ENCODE measurements at regions not wholly inside any gene's neighbourhood (a gene's known extent, or its start where the extent isn't known, plus 50 kb on each side); places are given as distances from the start of the nearest gene placed in this dataset.

- Histone ChIP-seq H3K56ac (ENCODE audit: extremely low read depth, insufficient read depth, low read length) (no peak overlapping the region), H4K5ac (ENCODE audit: low read depth, low read length) (no peak overlapping the region), H3K9ac (ENCODE audit: low read depth, low read length) (no peak overlapping the region), H3K27ac (ENCODE audit: insufficient read depth, low read length) (no peak overlapping the region), H2AK5ac (ENCODE audit: low read depth, low read length) (no peak overlapping the region), H2BK20ac (ENCODE audit: low read depth, low read length) (no peak overlapping the region), H3K14ac (replicated peaks; ENCODE audit: low read depth, low read length) (no peak overlapping the region), H3K9me3 (ENCODE audit: control insufficient read depth, insufficient read depth, low read length) (no peaks in the 10 kb centered on the region), H2BK15ac (ENCODE audit: low read depth, low read length) (no peak overlapping the region), H3K4ac (ENCODE audit: low read depth, low read length) (no peak overlapping the region), H3K4me3 (ENCODE audit: insufficient read depth, low read depth, low read length) (no peak overlapping the region), H3K4me1 (ENCODE audit: control insufficient read depth, insufficient read depth, low read length) (no peaks in the 10 kb centered on the region), H3K79me1 (ENCODE audit: low read depth in 1 of 2, low read length in 2 of 2) (no peaks in the 10 kb centered on the region), H2AFZ (replicated peaks; ENCODE audit: low read length, poor library complexity) (no peak overlapping the region), H3K4me2 (ENCODE audit: low read depth, low read length) (no peak overlapping the region), H4K20me1 (ENCODE audit: insufficient read depth, low read length) (no peaks in the 10 kb centered on the region), H4K8ac (ENCODE audit: low read depth in 2 of 2, low read length in 2 of 2) (no peak overlapping the region), H2AK9ac (replicated peaks; ENCODE audit: low read depth, low read length, poor library complexity) (no peak overlapping the region), H4K91ac (ENCODE audit: insufficient read depth, low read depth, low read length) (no peak overlapping the region), H2BK120ac (ENCODE audit: low read depth, low read length) (no peak overlapping the region), H3K27me3 (ENCODE audit: control insufficient read depth, insufficient read depth, low read length) (no peaks in the 10 kb centered on the region), H2BK5ac (ENCODE audit: low read depth, low read length, poor library complexity, severe bottlenecking) (no peak overlapping the region), H3K18ac (ENCODE audit: low read depth, low read length) (no peak overlapping the region), H3K23ac (ENCODE audit: low read depth, low read length) (no peak overlapping the region), H3K36me3 (ENCODE audit: control insufficient read depth, insufficient read depth, low read length) (no peaks in the 10 kb centered on the region), H3K9me1 (ENCODE audit: insufficient read depth, low read length) (no peaks in the 10 kb centered on the region)
- no peak for TF ChIP-seq POLR2A (IDR thresholded peaks at IDR 0.05; ENCODE audit: low read depth, low read length)
- no peak for TF ChIP-seq RAD21 (IDR thresholded peaks at IDR 0.05; ENCODE audit: low read length)
- no peak for TF ChIP-seq MAZ (IDR thresholded peaks at IDR 0.05; ENCODE audit: borderline replicate concordance, low read depth, low read length)
- TF ChIP-seq, protein P1, sequence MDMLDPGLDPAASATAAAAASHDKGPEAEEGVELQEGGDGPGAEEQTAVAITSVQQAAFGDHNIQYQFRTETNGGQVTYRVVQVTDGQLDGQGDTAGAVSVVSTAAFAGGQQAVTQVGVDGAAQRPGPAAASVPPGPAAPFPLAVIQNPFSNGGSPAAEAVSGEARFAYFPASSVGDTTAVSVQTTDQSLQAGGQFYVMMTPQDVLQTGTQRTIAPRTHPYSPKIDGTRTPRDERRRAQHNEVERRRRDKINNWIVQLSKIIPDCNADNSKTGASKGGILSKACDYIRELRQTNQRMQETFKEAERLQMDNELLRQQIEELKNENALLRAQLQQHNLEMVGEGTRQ (IDR thresholded peaks at IDR 0.05; ENCODE audit: low read depth, low read length): no peak
- TF ChIP-seq CEBPB (IDR thresholded peaks at IDR 0.05; ENCODE audit: low read depth, low read length): no peak
- no peak for TF ChIP-seq NFE2L2 (IDR thresholded peaks at IDR 0.05; ENCODE audit: low read depth, low read length)
- TF ChIP-seq BHLHE40 (IDR thresholded peaks at IDR 0.05; ENCODE audit: low read depth, low read length): no peak
- TF ChIP-seq SMC3 (IDR thresholded peaks at IDR 0.05; ENCODE audit: low read depth, low read length): no peak
- no peak for TF ChIP-seq MAFK (IDR thresholded peaks at IDR 0.05; ENCODE audit: low read depth, low read length)
- TF ChIP-seq FOS (IDR thresholded peaks at IDR 0.05; ENCODE audit: low read depth, low read length): no peak
- no peak for TF ChIP-seq RCOR1 (IDR thresholded peaks at IDR 0.05; ENCODE audit: insufficient replicate concordance, low read length)
- no peak for TF ChIP-seq CHD1 (IDR thresholded peaks at IDR 0.05; ENCODE audit: low read depth, low read length)
- TF ChIP-seq, protein P2, sequence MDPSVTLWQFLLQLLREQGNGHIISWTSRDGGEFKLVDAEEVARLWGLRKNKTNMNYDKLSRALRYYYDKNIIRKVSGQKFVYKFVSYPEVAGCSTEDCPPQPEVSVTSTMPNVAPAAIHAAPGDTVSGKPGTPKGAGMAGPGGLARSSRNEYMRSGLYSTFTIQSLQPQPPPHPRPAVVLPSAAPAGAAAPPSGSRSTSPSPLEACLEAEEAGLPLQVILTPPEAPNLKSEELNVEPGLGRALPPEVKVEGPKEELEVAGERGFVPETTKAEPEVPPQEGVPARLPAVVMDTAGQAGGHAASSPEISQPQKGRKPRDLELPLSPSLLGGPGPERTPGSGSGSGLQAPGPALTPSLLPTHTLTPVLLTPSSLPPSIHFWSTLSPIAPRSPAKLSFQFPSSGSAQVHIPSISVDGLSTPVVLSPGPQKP (IDR thresholded peaks at IDR 0.05; ENCODE audit: borderline replicate concordance, low read depth, low read length): no peak
- no peak for TF ChIP-seq MXI1 (IDR thresholded peaks at IDR 0.05; ENCODE audit: borderline replicate concordance, low read depth, low read length)
- no peak for DNase-seq
- dilution Hi-C loops (cut with HindIII; ENCODE audit: low sequenced_read_pairs, unreplicated experiment): no loop called here
- CTCF ChIA-PET: interaction anchor here (0.5 kb wide), 1 partner anchor 360 kb away, joined by 3 read pairs; no protein-coding TSS in a partner anchor
- intact Hi-C loops (cut with micrococcal nuclease): no loop called here
- no peak for ATAC-seq (ENCODE audit: low read depth)
- POLR2A ChIA-PET (ENCODE audit: unreplicated experiment): no interaction called here
- BruUV-seq (replicated peaks): no TSS peak
- no CpG with 5 or more reads among the region's 1 CpG for WGBS, 2 experiments (ENCODE audit: extremely low coverage in 2 of 2, insufficient read length in 1 of 2)
- in situ Hi-C loops (cut with MboI; ENCODE audit: low sequenced_read_pairs): no loop called here
Observed at GRCh38 chr6:84979541-84979940, 215.1 kb upstream of the TBX18 start.

Data from IMR-90 (cell line).